HepG2 (cell line): ENCODE measurements at regions not wholly inside any gene's neighbourhood (a gene's known extent, or its start where the extent isn't known, plus 50 kb on each side); places are given as distances from the start of the nearest gene placed in this dataset.
"Not testable (repeated sequence)": the region's sequence is repeated elsewhere in the genome, so short reads cannot be mapped to it uniquely, and the experiment has no call there.

ENCODE experiments used
- ATAC-seq: fragments of 200-7000 bp; cut with Tn5 transposase; 3 replicates; pipeline ENCODE4 v1.9.1; 2020; ENCODE audit warnings: mild to moderate bottlenecking, moderate library complexity
- BruUV-seq: library from RNA; stranded (reverse); fragments of 400-500 nt; replicated peaks from 2 replicates; lab custom pipeline; 2021; lab: Mats Ljungman, UMichigan
- CTCF ChIA-PET: fragments of 300-600 bp; formaldehyde crosslinking; extraction: SDS; loops from one replicate; lab custom pipeline; 2021; ENCODE audit warnings: low total read pairs, inconsistent platforms, low intra/inter-chr PET ratio; lab: Yijun Ruan, JAX
- POLR2A ChIA-PET: fragments of 350-600 bp; sonication (Branson Sonifier 250); formaldehyde crosslinking; loops from one replicate; lab custom pipeline; 2020; ENCODE audit warnings: antibody characterized with exemption, inconsistent platforms; lab: Yijun Ruan, JAX
- DNase-seq: peaks from one replicate; pipeline ENCODE4 v3.0.0-alpha.2; 2015; ENCODE audit warnings: low spot score
- FAIRE-seq: peaks from 3 replicates; lab custom pipeline; 2011; peaks lifted over from hg19 to GRCh38; lab: Jason Lieb, UNC
- H2AFZ ChIP-seq: one replicate; pipeline ENCODE4 v1.6.1; 2011; ENCODE audit warnings: low read length, inconsistent platforms
- H3K27ac ChIP-seq: fragments of 300-600 bp; 3 replicates; pipeline ENCODE4 v1.8.0; 2011; ENCODE audit warnings: mixed run types, mild to moderate bottlenecking, mixed read lengths, low read length, inconsistent platforms; ENCODE audit not compliant: insufficient read depth; ENCODE audit errors: extremely low read length
- H3K27me3 ChIP-seq, 2 experiments: fragments of 200-600 bp in 1 of 2; 2 replicates in 1 of 2; 3 replicates in 1 of 2; pipeline versions ENCODE4 v1.6.0 to v1.8.0; 2011; ENCODE audit warnings: low read length in 2 of 2, mild to moderate bottlenecking in 2 of 2, moderate library complexity in 2 of 2, inconsistent platforms in 1 of 2; ENCODE audit not compliant: insufficient read depth in 2 of 2, control insufficient read depth in 1 of 2
- H3K36me3 ChIP-seq, 2 experiments: fragments of 200-600 bp in 1 of 2; replicated peaks in 1 of 2; 2 replicates in 1 of 2; 3 replicates in 1 of 2; pipeline versions ENCODE4 v1.5.1 to v1.8.0; 2011; ENCODE audit warnings: low read length in 2 of 2, inconsistent platforms in 1 of 2; ENCODE audit not compliant: insufficient read depth in 2 of 2, control insufficient read depth in 1 of 2
- H3K4me1 ChIP-seq: 2 replicates; pipeline ENCODE4 v1.5.1; 2012; ENCODE audit warnings: low read length, inconsistent platforms; ENCODE audit not compliant: insufficient read depth
- H3K4me2 ChIP-seq: 2 replicates; pipeline ENCODE4 v1.6.0; 2011; ENCODE audit warnings: low read depth, low read length, inconsistent platforms
- H3K4me3 ChIP-seq, 3 experiments: fragments of 200-600 bp in 1 of 3; sonication (generic), shearing (Covaris generic) in 1 of 3; replicated peaks in 1 of 3; 2 replicates each; pipeline ENCODE4 v1.5.1; 2011 to 2016; ENCODE audit warnings: low read length in 3 of 3, inconsistent platforms in 2 of 3, low read depth in 2 of 3, mild to moderate bottlenecking in 2 of 3, control low read depth in 1 of 3, mixed read lengths in 1 of 3; ENCODE audit not compliant: insufficient read depth in 1 of 3
- H3K79me2 ChIP-seq: one replicate; pipeline ENCODE4 v1.6.1; 2011; ENCODE audit warnings: low read length, inconsistent platforms; ENCODE audit not compliant: insufficient read depth
- H3K9ac ChIP-seq: 2 replicates; pipeline ENCODE4 v1.6.0; 2011; ENCODE audit warnings: mild to moderate bottlenecking, low read depth, low read length, inconsistent platforms; ENCODE audit not compliant: insufficient read depth
- H3K9me3 ChIP-seq: 2 replicates; pipeline ENCODE4 v1.5.1; 2012; ENCODE audit warnings: mild to moderate bottlenecking, low read length
- H4K20me1 ChIP-seq: 2 replicates; pipeline ENCODE4 v1.6.0; 2011; ENCODE audit warnings: inconsistent platforms, mild to moderate bottlenecking, low read length, moderate library complexity; ENCODE audit not compliant: insufficient read depth
- CBX1 ChIP-seq: IDR thresholded peaks from one replicate; pipeline ENCODE4 v1.6.1; 2016; ENCODE audit warnings: antibody characterized with exemption, low read depth
- ELK4 ChIP-seq: sonication (generic); formaldehyde crosslinking; IDR thresholded peaks from 2 replicates; pipeline ENCODE4 v1.9.0; 2021; ENCODE audit warnings: missing genetic modification reagents, borderline replicate concordance
- HNRNPUL1 ChIP-seq: fragments of 200-400 bp; formaldehyde crosslinking; IDR thresholded peaks from 2 replicates; pipeline ENCODE4 v1.6.1; 2017; ENCODE audit warnings: low read depth, mild to moderate bottlenecking, low read length, moderate library complexity
- NR2F1 ChIP-seq, 2 experiments: fragments of 450-650 bp in 1 of 2; formaldehyde crosslinking in 1 of 2; IDR thresholded peaks; 2 replicates each; pipeline versions ENCODE4 v1.5.0 to v1.6.1; 2016 to 2020; ENCODE audit warnings: mild to moderate bottlenecking in 1 of 2, missing compliant biosample characterization in 1 of 2, missing genetic modification reagents in 1 of 2, moderate library complexity in 1 of 2
- TCF7L2 ChIP-seq: IDR thresholded peaks from 2 replicates; pipeline ENCODE4 v1.6.1; 2011; ENCODE audit warnings: mild to moderate bottlenecking, low read depth, low read length, moderate library complexity
- ZNF44 ChIP-seq: sonication (generic); formaldehyde crosslinking; IDR thresholded peaks from 2 replicates; pipeline ENCODE4 v1.5.1; 2020; ENCODE audit warnings: mild to moderate bottlenecking, missing genetic modification reagents
- WGBS: methylation state at CpG from one replicate; pipeline ENCODE4 v1.1.6; 2017; ENCODE audit warnings: low lambda C conversion rate; 5-methylcytosine and 5-hydroxymethylcytosine counted together
- in situ Hi-C: cut with HindIII; loops from 2 replicates; pipeline ENCODE4 v1.10.0; 2017; ENCODE audit warnings: low pct_unique_long_range_greater_than_20kb; ENCODE audit not compliant: extremely low pct_ligation_motif_present
- intact Hi-C: fragments of 100-400 bp; cut with micrococcal nuclease; formaldehyde crosslinking; loops from one replicate; pipeline ENCODE4 v1.10.0; 2022; ENCODE audit not compliant: unreplicated experiment
- TF ChIP-seq, protein P1 (sequence below): sonication (generic); formaldehyde crosslinking; conservative IDR thresholded peaks from 2 replicates; pipeline ENCODE4 v1.4.0; 2020; ENCODE audit warnings: missing genetic modification reagents

DNA sequence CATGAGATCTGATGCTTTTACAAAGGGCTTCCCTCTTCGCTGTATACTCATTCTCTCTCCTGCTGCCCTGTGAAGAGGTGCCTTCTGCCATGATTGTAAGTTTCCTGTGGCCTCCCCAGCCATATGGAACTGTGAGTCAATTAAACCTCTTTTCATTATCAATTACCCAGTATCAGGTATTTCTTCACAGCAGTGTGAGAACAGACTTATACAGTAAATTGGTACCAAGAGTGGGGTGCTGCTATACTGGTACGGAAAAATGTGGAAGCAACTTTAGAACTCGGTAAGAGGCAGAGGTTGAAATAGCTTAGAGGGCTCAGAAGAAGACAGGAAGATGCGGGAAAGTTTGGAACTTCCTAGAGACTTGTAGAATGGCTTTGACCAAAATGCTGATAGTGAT lies 58.7 kb upstream of the ENPP6 start:
- intact Hi-C loops, POLR2A ChIA-PET, ATAC-seq, in situ Hi-C loops, BruUV-seq, H3K4me2 ChIP-seq, H4K20me1 ChIP-seq, H3K27ac ChIP-seq, H2AFZ ChIP-seq, CTCF ChIA-PET, H3K9ac ChIP-seq, FAIRE-seq, H3K4me3 ChIP-seq, H3K27me3 ChIP-seq, H3K36me3 ChIP-seq, H3K79me2 ChIP-seq, DNase-seq: not testable (repeated sequence)
- peaks cover 42% of the 10 kb centered on the region for H3K4me1 ChIP-seq
- peaks cover 20% of the 10 kb centered on the region; the same call in 1 of the 2 replicates for H3K9me3 ChIP-seq
- 48% methylated on average over 4 of the region's 4 CpGs for WGBS

- Histone ChIP-seq H3K9me3 (peaks cover 20% of the 10 kb centered on the region; the same call in 1 of the 2 replicates), H3K79me2 (no peaks in the 10 kb centered on the region), H3K4me1 (peaks cover 36% of the 10 kb centered on the region), H3K27ac (no peak overlapping the region), H3K9ac (no peak overlapping the region), H3K4me3 (no peak overlapping the region), H3K36me3 (no peaks in the 10 kb centered on the region), H3K4me2 (no peak overlapping the region), H4K20me1 (no peaks in the 10 kb centered on the region), H3K27me3 (peaks cover 0 to 5% of the 10 kb centered on the region in 2 experiments; a peak in 1 of 5 replicates), H2AFZ (no peak overlapping the region)
- ChIA-PET CTCF (no interaction called here), POLR2A (no interaction called here)
- in situ Hi-C loops = no loop called here
- ATAC-seq (no peak), DNase-seq (no peak), FAIRE-seq (no peak)
- WGBS = 70% methylated on average over 2 of the region's 2 CpGs
- no peak for TF ChIP-seq TCF7L2
- no peak for TF ChIP-seq NR2F1 (CRISPR knock-in tag; IDR thresholded peaks at IDR 0.05)
- TF ChIP-seq, protein P1, sequence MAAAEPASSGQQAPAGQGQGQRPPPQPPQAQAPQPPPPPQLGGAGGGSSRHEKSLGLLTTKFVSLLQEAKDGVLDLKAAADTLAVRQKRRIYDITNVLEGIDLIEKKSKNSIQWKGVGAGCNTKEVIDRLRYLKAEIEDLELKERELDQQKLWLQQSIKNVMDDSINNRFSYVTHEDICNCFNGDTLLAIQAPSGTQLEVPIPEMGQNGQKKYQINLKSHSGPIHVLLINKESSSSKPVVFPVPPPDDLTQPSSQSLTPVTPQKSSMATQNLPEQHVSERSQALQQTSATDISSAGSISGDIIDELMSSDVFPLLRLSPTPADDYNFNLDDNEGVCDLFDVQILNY = no peak
- no peak for TF ChIP-seq CBX1
- no peak for TF ChIP-seq ZNF44 (CRISPR knock-in tag)
- TF ChIP-seq HNRNPUL1 = no peak
- TF ChIP-seq ELK4 = no peak
- intact Hi-C loops = no loop called here
- no TSS peak for BruUV-seq
These were observed 58.1 kb upstream of the ENPP6 start for GRCh38 chr4:184275766-184276165.
